Type B pancreatic cell (in vitro differentiated cells): ENCODE measurements at regions not wholly inside any gene's neighbourhood (a gene's known extent, or its start where the extent isn't known, plus 50 kb on each side); places are given as distances from the start of the nearest gene placed in this dataset.

Source experiments
- DNase-seq: peaks from one replicate; pipeline ENCODE4 v3.0.0; 2021; ENCODE audit warnings: mixed read lengths; ENCODE audit not compliant: unreplicated experiment; ENCODE audit errors: extremely low spot score
- H3K27ac Mint-ChIP-seq: 2 replicates; pipeline ENCODE4 v1.8.0; 2021; ENCODE audit warnings: mild to moderate bottlenecking, mixed read lengths
- H3K27me3 Mint-ChIP-seq: 2 replicates; pipeline ENCODE4 v1.8.0; 2021; ENCODE audit warnings: mixed read lengths
- H3K36me3 Mint-ChIP-seq: 2 replicates; pipeline ENCODE4 v1.8.0; 2021; ENCODE audit warnings: mixed read lengths
- H3K4me1 Mint-ChIP-seq: one replicate; pipeline ENCODE4 v1.8.0; 2021; ENCODE audit warnings: mixed read lengths; ENCODE audit not compliant: unreplicated experiment
- H3K4me3 Mint-ChIP-seq: 2 replicates; pipeline ENCODE4 v1.8.0; 2021; ENCODE audit warnings: mild to moderate bottlenecking, mixed read lengths
- H3K9me3 Mint-ChIP-seq: 2 replicates; pipeline ENCODE4 v1.8.0; 2021; ENCODE audit warnings: mixed read lengths
- TF ChIP-seq, protein P1 (sequence below): fragments of 200-600 bp; sonication (generic); conservative IDR thresholded peaks from 2 replicates; pipeline ENCODE4 v1.5.0; 2021; ENCODE audit warnings: antibody characterized with exemption, mild to moderate bottlenecking

GRCh38 chr20:48171626-48172356, 386.5 kb upstream of the SULF2 start:
- Mint-ChIP-seq H3K4me3 (no peak overlapping the region), H3K27ac (no peak overlapping the region), H3K36me3 (no peaks in the 10 kb centered on the region), H3K27me3 (peaks cover 33% of the 10 kb centered on the region), H3K4me1 (peaks cover 20% of the 10 kb centered on the region), H3K9me3 (no peaks in the 10 kb centered on the region)
- TF ChIP-seq, protein P1, sequence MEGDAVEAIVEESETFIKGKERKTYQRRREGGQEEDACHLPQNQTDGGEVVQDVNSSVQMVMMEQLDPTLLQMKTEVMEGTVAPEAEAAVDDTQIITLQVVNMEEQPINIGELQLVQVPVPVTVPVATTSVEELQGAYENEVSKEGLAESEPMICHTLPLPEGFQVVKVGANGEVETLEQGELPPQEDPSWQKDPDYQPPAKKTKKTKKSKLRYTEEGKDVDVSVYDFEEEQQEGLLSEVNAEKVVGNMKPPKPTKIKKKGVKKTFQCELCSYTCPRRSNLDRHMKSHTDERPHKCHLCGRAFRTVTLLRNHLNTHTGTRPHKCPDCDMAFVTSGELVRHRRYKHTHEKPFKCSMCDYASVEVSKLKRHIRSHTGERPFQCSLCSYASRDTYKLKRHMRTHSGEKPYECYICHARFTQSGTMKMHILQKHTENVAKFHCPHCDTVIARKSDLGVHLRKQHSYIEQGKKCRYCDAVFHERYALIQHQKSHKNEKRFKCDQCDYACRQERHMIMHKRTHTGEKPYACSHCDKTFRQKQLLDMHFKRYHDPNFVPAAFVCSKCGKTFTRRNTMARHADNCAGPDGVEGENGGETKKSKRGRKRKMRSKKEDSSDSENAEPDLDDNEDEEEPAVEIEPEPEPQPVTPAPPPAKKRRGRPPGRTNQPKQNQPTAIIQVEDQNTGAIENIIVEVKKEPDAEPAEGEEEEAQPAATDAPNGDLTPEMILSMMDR: no peak
- DNase-seq: no peak

DNA sequence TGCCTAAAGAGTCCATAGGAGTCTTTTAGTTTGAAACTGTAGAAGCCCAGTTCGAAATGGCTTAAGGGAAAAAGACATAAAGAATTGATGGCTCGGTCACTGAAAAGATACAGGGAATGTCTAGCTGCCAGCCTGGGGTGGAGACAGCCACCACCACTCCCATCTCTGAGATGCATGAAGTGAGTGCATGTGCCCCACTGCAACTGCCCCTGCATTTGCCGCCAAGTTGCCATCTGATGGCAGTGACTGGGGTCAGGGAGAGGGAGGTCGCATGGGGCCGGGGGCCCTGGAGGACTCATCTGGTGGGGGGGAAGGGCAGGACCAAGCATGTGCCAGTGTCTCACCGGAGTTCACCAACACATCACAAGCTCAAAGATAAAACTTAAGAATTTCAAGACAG, 385.8 kb upstream of the SULF2 start:
- Mint-ChIP-seq H3K4me3 (no peak overlapping the region), H3K27ac (no peak overlapping the region), H3K36me3 (no peaks in the 10 kb centered on the region), H3K4me1 (peaks cover 24% of the 10 kb centered on the region), H3K9me3 (no peaks in the 10 kb centered on the region), H3K27me3 (peaks cover 33% of the 10 kb centered on the region)
- TF ChIP-seq, protein P1: no peak
- no peak for DNase-seq

- Mint-ChIP-seq H3K27me3 (peaks cover 34% of the 10 kb centered on the region), H3K27ac (no peak overlapping the region), H3K4me3 (no peak overlapping the region), H3K36me3 (no peaks in the 10 kb centered on the region), H3K4me1 (peaks cover 19% of the 10 kb centered on the region), H3K9me3 (no peaks in the 10 kb centered on the region)
- DNase-seq: no peak
- TF ChIP-seq, protein P1: no peak
Observed at GRCh38 chr20:48170625-48171024, 385.3 kb upstream of the SULF2 start.

- no peak overlapping the region for H3K4me3 Mint-ChIP-seq
- DNase-seq: no peak
- no peak overlapping the region for H3K27ac Mint-ChIP-seq
- TF ChIP-seq, protein P1: no peak
- peaks cover 25% of the 10 kb centered on the region for H3K4me1 Mint-ChIP-seq
- H3K9me3 Mint-ChIP-seq: no peaks in the 10 kb centered on the region
- no peaks in the 10 kb centered on the region for H3K36me3 Mint-ChIP-seq
- H3K27me3 Mint-ChIP-seq: peaks cover 43% of the 10 kb centered on the region
Observed at GRCh38 chr20:48169650-48170225, 384.5 kb upstream of the SULF2 start.

- peaks cover 34% of the 10 kb centered on the region for H3K4me1 Mint-ChIP-seq
Observed at GRCh38 chr20:48166082-48166835, 381.0 kb upstream of the SULF2 start.

More at GRCh38 chr20:48166082-48166835, 381.0 kb upstream of the SULF2 start:
- DNase-seq: no peak
- no peak overlapping the region for H3K4me3 Mint-ChIP-seq
- H3K36me3 Mint-ChIP-seq: no peaks in the 10 kb centered on the region
- TF ChIP-seq, protein P1: no peak
- no peaks in the 10 kb centered on the region for H3K9me3 Mint-ChIP-seq
- H3K27ac Mint-ChIP-seq: no peak overlapping the region
- H3K27me3 Mint-ChIP-seq: peaks cover 26% of the 10 kb centered on the region
